ENCODE measurements at regions not wholly inside any gene's neighbourhood (a gene's known extent, or its start where the extent isn't known, plus 50 kb on each side); places are given as distances from the start of the nearest gene placed in this dataset.

DNA sequence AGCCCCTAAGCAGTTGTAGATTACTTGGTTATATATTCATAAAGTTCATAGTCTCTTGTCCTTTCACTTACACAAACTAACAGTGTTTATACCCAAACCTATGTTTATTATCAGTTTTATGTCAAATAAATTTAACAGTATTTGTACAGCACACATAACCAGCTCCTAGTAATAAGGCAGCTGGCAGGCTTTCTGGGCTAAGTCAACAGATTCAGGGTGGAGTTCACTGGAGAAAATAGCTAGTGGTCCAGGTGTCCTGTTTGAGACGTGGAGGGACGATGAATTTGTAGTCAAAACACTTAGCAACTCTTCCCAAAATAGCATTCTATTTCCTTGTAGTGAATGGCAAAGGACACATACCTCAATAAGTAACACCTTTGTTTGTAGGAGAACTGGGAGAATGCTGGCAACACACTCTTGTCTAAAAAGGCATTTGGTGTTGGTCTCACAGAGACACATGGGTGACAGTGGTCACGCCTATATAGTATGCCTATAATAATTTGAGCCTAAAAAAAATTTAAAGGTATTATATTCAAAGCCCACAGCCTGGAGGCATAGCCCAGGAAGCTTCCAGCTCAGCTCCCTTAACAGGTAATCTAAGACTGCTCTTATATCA lies 156.4 kb upstream of the CARMIL1 start:
- TF ChIP-seq, protein P1, sequence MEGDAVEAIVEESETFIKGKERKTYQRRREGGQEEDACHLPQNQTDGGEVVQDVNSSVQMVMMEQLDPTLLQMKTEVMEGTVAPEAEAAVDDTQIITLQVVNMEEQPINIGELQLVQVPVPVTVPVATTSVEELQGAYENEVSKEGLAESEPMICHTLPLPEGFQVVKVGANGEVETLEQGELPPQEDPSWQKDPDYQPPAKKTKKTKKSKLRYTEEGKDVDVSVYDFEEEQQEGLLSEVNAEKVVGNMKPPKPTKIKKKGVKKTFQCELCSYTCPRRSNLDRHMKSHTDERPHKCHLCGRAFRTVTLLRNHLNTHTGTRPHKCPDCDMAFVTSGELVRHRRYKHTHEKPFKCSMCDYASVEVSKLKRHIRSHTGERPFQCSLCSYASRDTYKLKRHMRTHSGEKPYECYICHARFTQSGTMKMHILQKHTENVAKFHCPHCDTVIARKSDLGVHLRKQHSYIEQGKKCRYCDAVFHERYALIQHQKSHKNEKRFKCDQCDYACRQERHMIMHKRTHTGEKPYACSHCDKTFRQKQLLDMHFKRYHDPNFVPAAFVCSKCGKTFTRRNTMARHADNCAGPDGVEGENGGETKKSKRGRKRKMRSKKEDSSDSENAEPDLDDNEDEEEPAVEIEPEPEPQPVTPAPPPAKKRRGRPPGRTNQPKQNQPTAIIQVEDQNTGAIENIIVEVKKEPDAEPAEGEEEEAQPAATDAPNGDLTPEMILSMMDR (conservative IDR thresholded peaks at IDR 0.05) = no peak
- peak overlapping the region; percentile 75 for H3K27ac ChIP-seq

DNA sequence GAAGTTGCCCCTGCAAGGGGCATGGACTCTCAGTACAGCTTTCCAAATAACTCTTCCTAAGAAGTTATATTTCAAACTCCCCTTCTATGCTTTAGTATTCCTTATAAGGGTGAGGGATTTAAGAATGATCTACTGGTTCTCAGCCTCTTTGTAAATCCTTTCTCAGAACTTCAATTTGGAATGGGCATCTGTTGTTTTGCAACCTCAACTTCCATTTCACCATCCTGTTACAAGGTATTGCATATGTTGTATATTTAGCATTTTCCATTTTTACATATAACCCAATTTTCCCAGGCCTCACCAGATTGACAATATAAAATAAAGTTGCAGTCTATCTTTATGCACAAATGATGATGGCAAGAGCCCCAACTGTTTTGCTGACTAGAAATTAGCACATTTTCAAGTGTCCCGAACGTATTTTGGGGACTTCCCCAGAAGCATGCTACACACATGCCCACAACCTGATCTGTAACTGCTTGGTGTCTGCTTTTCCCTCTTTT lies 154.9 kb upstream of the CARMIL1 start:
- no peak overlapping the region; the same call in 1 of the 2 replicates for H3K27ac ChIP-seq
- TF ChIP-seq, protein P1 (conservative IDR thresholded peaks at IDR 0.05) = no peak

DNA sequence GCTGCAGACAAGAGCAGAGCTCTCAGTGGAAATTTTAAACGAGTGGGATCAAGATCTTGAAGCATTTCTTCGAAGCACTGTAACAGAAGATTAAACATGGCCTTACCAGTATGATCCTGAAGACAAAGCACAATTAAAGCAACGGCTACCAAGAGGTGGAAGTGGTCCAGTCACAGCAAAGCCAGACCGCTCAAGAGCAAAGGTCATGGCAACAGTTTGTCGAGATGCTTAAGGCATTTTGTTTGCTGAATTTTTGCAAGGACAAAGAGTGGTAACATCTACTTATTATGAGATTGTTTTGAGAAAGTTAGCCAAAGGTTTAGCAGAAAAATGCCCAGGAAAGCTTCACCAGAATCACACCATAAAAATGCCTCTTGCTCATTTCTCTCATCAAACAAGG lies 153.4 kb upstream of the CARMIL1 start:
- no peak overlapping the region for H3K27ac ChIP-seq
- TF ChIP-seq, protein P1 (conservative IDR thresholded peaks at IDR 0.05) = no peak

DNA sequence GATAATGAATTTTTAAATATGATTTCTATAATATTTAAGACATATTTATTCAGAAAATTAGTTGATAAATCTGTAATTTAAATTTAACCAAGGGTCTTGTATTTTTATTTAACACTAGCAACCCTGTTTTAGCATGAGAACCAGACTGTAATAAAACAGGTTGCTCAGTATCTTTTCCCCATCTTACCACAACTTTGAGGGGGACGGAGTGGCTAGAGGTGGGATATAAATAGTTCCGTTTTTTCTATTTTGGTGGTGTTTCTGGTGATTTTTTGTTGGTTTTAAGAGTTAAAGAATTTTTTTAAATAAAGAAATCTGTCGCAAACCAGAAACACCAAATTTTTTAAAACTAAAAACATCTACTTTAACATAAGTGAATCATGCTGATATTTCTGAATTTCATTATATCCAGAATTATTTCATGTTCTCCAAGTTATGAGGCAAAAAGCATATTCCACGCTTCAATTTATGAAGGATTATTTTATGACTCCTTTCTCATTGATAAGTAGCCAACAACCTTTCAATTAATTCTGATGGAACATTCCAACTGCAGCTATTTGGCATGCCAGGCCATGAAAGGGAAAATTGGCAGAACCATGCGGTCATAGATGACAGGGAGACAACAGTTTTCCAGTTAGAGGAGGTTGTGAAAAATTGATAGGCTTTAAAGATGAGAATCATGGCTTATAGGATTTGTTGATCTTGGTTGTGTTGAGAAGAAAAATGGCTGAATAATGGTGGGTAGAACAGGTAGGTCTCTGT lies 151.9 kb upstream of the CARMIL1 start:
- TF ChIP-seq, protein P1 (conservative IDR thresholded peaks at IDR 0.05) = no peak
- H3K27ac ChIP-seq = no peak overlapping the region

DNA sequence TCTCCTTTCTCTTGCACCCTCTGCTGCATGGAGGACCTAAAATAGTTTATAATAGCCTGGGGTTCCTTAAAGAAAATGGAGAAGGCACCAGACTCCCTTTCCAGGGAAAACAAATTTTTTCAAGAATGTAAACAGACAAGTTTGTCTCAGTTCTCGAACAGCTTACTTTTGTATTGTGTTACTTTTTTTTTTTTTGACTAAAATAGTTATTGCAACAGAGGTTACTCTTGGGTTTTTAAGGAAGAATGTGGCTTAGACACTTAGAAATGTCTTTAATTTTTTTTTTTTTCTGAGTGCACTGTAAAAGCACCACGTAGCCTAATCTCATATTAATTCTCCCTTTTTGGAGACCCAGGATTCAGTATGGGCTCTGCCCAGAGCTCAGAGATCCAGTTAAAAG lies 148.7 kb upstream of the CARMIL1 start:
- TF ChIP-seq, protein P1 (conservative IDR thresholded peaks at IDR 0.05) = no peak
- H3K27ac ChIP-seq = no peak overlapping the region

DNA sequence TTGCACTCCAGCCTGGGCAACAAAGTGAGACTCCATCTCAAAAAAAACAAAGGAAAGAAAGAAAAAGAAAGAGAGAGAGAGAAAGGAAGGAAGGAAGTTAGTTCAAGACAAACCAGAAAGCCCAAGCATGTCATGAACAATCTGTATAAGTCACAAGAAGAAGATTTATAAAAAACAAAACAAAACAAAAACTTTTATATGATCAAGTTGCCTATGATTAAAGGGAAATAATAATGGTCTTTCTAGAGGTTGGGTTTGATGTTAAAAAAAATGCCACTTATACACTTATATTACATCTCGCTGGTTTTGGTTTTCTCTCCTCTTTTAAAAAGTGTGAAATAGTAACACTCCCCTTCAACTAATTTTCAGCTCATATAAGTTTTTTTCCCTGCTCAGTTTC lies 146.2 kb upstream of the CARMIL1 start:
- TF ChIP-seq, protein P1 (conservative IDR thresholded peaks at IDR 0.05) = no peak
- H3K27ac ChIP-seq = no peak overlapping the region

DNA sequence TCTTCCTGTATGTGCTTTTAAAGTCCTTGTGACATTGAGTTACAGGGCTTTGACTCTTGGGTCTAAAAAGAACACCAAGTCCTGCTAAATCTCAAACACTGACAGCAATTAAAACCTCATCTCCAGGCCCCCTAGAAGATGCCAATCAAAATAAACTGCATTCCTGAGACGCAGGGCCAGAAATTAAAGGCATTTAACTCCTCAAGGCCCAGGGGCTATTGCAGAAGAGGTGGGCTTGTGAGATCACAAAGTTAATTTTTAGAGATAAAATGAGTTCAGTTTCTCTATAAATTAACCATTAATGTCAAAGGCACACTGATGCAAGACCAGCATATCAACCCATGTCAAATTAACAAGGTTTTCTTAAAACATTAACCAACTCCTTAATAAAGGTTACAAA lies 145.6 kb upstream of the CARMIL1 start:
- TF ChIP-seq, protein P1 (conservative IDR thresholded peaks at IDR 0.05) = no peak
- no peak overlapping the region for H3K27ac ChIP-seq

Data from VCaP (cell line).